ENCODE measurements at regions not wholly inside any gene's neighbourhood (a gene's known extent, or its start where the extent isn't known, plus 50 kb on each side); places are given as distances from the start of the nearest gene placed in this dataset.
"Not testable (repeated sequence)": the region's sequence is repeated elsewhere in the genome, so short reads cannot be mapped to it uniquely, and the experiment has no call there.

DNA sequence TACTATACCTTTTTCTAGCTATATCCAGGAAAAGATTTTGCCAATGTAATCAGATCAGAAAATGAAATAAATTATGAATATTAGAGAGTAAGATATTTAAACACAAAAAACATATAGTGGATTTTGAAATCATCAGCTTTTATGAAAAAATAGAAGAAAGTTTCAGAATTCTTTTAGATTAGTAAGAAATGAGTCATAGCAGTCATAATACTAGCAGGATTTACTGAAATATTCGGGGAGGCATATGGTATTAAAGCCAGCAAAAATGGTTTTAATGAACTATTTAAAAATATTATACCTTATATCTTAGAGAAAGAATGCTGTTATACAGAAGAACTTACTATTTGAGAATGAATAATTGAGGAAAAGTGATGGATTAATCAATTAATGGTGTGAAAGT is 303.6 kb upstream of the NUDT12 start:
- H3K79me2 ChIP-seq (ENCODE audit: insufficient read depth, low read length): no peaks in the 10 kb centered on the region
- H3K4me1 ChIP-seq (ENCODE audit: insufficient read depth, low read length): no peaks in the 10 kb centered on the region
- H3K9ac ChIP-seq (ENCODE audit: low read length): no peak overlapping the region
- FAIRE-seq (no peak), DNase-seq (ENCODE audit: low read depth) (no peak)
- H2AFZ ChIP-seq (ENCODE audit: low read depth, low read length): no peak overlapping the region
- H3K27me3 ChIP-seq (ENCODE audit: insufficient read depth, low read length): no peaks in the 10 kb centered on the region
- no peaks in the 10 kb centered on the region for H4K20me1 ChIP-seq (ENCODE audit: insufficient read depth, low read length)
- Mint-ChIP-seq H3K27me3 (ENCODE audit: low read depth, unreplicated experiment) (no peaks in the 10 kb centered on the region), H3K4me3 (ENCODE audit: unreplicated experiment) (no peak overlapping the region), H3K4me1 (ENCODE audit: low read depth, unreplicated experiment) (peaks cover 2% of the 10 kb centered on the region), H3K9me3 (ENCODE audit: unreplicated experiment) (no peaks in the 10 kb centered on the region), H3K27ac (ENCODE audit: unreplicated experiment) (no peak overlapping the region), H3K36me3 (ENCODE audit: low read depth, unreplicated experiment) (no peaks in the 10 kb centered on the region)
- H3K4me3 ChIP-seq (ENCODE audit: insufficient read depth, low read depth, low read length): no peak overlapping the region
- H3K9me3 ChIP-seq (ENCODE audit: insufficient read depth, low read depth, low read length): no peaks in the 10 kb centered on the region
- TF ChIP-seq, protein P1, sequence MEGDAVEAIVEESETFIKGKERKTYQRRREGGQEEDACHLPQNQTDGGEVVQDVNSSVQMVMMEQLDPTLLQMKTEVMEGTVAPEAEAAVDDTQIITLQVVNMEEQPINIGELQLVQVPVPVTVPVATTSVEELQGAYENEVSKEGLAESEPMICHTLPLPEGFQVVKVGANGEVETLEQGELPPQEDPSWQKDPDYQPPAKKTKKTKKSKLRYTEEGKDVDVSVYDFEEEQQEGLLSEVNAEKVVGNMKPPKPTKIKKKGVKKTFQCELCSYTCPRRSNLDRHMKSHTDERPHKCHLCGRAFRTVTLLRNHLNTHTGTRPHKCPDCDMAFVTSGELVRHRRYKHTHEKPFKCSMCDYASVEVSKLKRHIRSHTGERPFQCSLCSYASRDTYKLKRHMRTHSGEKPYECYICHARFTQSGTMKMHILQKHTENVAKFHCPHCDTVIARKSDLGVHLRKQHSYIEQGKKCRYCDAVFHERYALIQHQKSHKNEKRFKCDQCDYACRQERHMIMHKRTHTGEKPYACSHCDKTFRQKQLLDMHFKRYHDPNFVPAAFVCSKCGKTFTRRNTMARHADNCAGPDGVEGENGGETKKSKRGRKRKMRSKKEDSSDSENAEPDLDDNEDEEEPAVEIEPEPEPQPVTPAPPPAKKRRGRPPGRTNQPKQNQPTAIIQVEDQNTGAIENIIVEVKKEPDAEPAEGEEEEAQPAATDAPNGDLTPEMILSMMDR (IDR thresholded peaks at IDR 0.05; ENCODE audit: insufficient read depth, low read depth, low read length): no peak
- TF ChIP-seq EZH2 (IDR thresholded peaks at IDR 0.05; ENCODE audit: insufficient read depth, low read length): no peak
- no peak overlapping the region for H3K27ac ChIP-seq (ENCODE audit: low read depth, low read length)
- H3K4me2 ChIP-seq (ENCODE audit: low read length): no peak overlapping the region
- no peaks in the 10 kb centered on the region for H3K36me3 ChIP-seq (ENCODE audit: insufficient read depth, low read length)

DNA sequence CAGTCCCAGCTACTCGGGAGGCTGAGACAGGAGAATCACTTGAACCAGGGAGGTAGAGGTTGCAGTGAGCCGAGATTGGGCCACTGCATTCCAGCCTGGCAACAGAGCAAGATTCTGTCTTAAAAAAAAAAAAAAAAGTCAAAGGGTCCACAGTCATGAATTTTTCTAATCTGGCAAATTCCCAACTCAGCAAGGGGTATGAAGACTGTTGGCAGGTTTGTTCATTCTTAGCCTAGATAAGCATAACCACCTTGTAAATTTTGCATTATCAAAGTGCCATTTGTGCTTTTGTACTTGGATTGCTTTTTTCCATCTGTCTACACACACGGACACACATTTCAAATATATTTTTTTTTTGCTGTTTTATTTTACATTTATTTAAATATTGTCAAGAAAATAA is 299.8 kb upstream of the NUDT12 start:
- Mint-ChIP-seq H3K36me3 (ENCODE audit: low read depth, unreplicated experiment) (no peaks in the 10 kb centered on the region), H3K27ac (ENCODE audit: unreplicated experiment) (no peak overlapping the region), H3K27me3 (ENCODE audit: low read depth, unreplicated experiment) (no peaks in the 10 kb centered on the region), H3K4me1 (ENCODE audit: low read depth, unreplicated experiment) (peaks cover 2% of the 10 kb centered on the region), H3K9me3 (ENCODE audit: unreplicated experiment) (no peaks in the 10 kb centered on the region), H3K4me3 (ENCODE audit: unreplicated experiment) (no peak overlapping the region)
- no peak overlapping the region for H3K9ac ChIP-seq (ENCODE audit: low read length)
- FAIRE-seq: no peak
- H3K4me2 ChIP-seq (ENCODE audit: low read length): no peak overlapping the region
- no peaks in the 10 kb centered on the region for H3K27me3 ChIP-seq (ENCODE audit: insufficient read depth, low read length)
- no peak overlapping the region for H3K4me3 ChIP-seq (ENCODE audit: insufficient read depth, low read depth, low read length)
- TF ChIP-seq, protein P1 (IDR thresholded peaks at IDR 0.05; ENCODE audit: insufficient read depth, low read depth, low read length): no peak
- TF ChIP-seq EZH2 (IDR thresholded peaks at IDR 0.05; ENCODE audit: insufficient read depth, low read length): no peak
- no peak overlapping the region for H2AFZ ChIP-seq (ENCODE audit: low read depth, low read length)
- DNase-seq (ENCODE audit: low read depth): peak; percentile 60
- H3K9me3 ChIP-seq (ENCODE audit: insufficient read depth, low read depth, low read length): no peaks in the 10 kb centered on the region
- H3K79me2 ChIP-seq (ENCODE audit: insufficient read depth, low read length): no peaks in the 10 kb centered on the region
- H4K20me1 ChIP-seq (ENCODE audit: insufficient read depth, low read length): no peaks in the 10 kb centered on the region
- H3K36me3 ChIP-seq (ENCODE audit: insufficient read depth, low read length): no peaks in the 10 kb centered on the region
- no peak overlapping the region for H3K27ac ChIP-seq (ENCODE audit: low read depth, low read length)
- H3K4me1 ChIP-seq (ENCODE audit: insufficient read depth, low read length): no peaks in the 10 kb centered on the region

DNA sequence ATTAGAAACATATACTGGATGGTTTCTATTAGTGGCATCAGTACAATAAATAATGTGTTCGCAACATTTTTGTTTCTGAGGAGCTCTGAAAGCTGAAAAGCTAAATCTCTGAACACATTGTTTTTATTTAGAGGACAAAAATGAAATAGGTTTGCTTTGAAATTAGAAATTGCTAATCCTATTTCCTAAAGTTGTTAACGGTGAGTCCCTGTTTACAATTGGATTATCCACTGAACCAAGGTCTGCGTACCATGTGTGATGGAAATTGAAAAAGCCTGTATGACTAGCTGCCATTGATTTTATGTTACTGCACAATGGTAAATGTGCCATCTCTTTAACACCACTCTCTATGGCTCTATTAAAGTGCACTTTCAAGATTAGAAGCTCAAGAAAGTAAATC is 297.7 kb upstream of the NUDT12 start:
- Histone ChIP-seq H3K9ac (ENCODE audit: low read length) (no peak overlapping the region), H3K4me1 (ENCODE audit: insufficient read depth, low read length) (no peaks in the 10 kb centered on the region), H3K36me3 (ENCODE audit: insufficient read depth, low read length) (no peaks in the 10 kb centered on the region), H3K9me3 (ENCODE audit: insufficient read depth, low read depth, low read length) (no peaks in the 10 kb centered on the region), H2AFZ (ENCODE audit: low read depth, low read length) (no peak overlapping the region), H3K4me3 (ENCODE audit: insufficient read depth, low read depth, low read length) (no peak overlapping the region), H4K20me1 (ENCODE audit: insufficient read depth, low read length) (no peaks in the 10 kb centered on the region), H3K27me3 (ENCODE audit: insufficient read depth, low read length) (no peaks in the 10 kb centered on the region), H3K27ac (ENCODE audit: low read depth, low read length) (no peak overlapping the region), H3K4me2 (ENCODE audit: low read length) (no peak overlapping the region), H3K79me2 (ENCODE audit: insufficient read depth, low read length) (no peaks in the 10 kb centered on the region)
- TF ChIP-seq, protein P1 (IDR thresholded peaks at IDR 0.05; ENCODE audit: insufficient read depth, low read depth, low read length): no peak
- TF ChIP-seq EZH2 (IDR thresholded peaks at IDR 0.05; ENCODE audit: insufficient read depth, low read length): no peak
- FAIRE-seq (no peak), DNase-seq (ENCODE audit: low read depth) (no peak)
- Mint-ChIP-seq H3K27ac (ENCODE audit: unreplicated experiment) (no peak overlapping the region), H3K9me3 (ENCODE audit: unreplicated experiment) (no peaks in the 10 kb centered on the region), H3K4me1 (ENCODE audit: low read depth, unreplicated experiment) (peaks cover 2% of the 10 kb centered on the region), H3K4me3 (ENCODE audit: unreplicated experiment) (no peak overlapping the region), H3K36me3 (ENCODE audit: low read depth, unreplicated experiment) (no peaks in the 10 kb centered on the region), H3K27me3 (ENCODE audit: low read depth, unreplicated experiment) (no peaks in the 10 kb centered on the region)

DNA sequence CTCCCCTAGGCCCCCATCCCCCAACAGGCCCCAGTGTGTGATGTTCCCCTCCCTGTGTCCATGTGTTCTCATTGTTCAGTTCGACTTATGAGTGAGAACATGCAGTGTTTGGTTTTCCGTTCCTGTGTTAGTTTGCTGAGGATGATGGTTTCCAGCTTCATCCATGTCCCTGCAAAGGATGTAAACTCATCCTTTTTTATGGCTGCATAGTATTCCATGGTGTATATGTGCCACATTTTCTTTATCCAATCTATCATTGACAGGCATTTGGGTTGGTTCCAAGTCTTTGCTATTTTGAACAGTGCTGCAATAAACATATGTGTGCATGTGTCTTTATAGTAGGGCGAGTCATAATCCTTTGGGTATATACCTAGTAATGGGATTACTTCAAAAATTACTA is 295.8 kb upstream of the NUDT12 start:
- H3K27ac Mint-ChIP-seq (ENCODE audit: unreplicated experiment): not testable (repeated sequence)

More for the DNA sequence above, 295.8 kb upstream of the NUDT12 start:
- H3K9me3 ChIP-seq (ENCODE audit: insufficient read depth, low read depth, low read length); H3K27me3 ChIP-seq (ENCODE audit: insufficient read depth, low read length); H3K4me1 ChIP-seq (ENCODE audit: insufficient read depth, low read length); H3K4me1 Mint-ChIP-seq (ENCODE audit: low read depth, unreplicated experiment); H3K27ac ChIP-seq (ENCODE audit: low read depth, low read length); H3K4me3 ChIP-seq (ENCODE audit: insufficient read depth, low read depth, low read length); H2AFZ ChIP-seq (ENCODE audit: low read depth, low read length); H3K4me2 ChIP-seq (ENCODE audit: low read length); H3K36me3 Mint-ChIP-seq (ENCODE audit: low read depth, unreplicated experiment); FAIRE-seq; DNase-seq (ENCODE audit: low read depth); H3K9me3 Mint-ChIP-seq (ENCODE audit: unreplicated experiment); H3K27me3 Mint-ChIP-seq (ENCODE audit: low read depth, unreplicated experiment); H4K20me1 ChIP-seq (ENCODE audit: insufficient read depth, low read length); H3K79me2 ChIP-seq (ENCODE audit: insufficient read depth, low read length); H3K4me3 Mint-ChIP-seq (ENCODE audit: unreplicated experiment); H3K9ac ChIP-seq (ENCODE audit: low read length); H3K36me3 ChIP-seq (ENCODE audit: insufficient read depth, low read length): not testable (repeated sequence)

All from astrocyte (in vitro differentiated cells and primary cell).